IMR-90 (cell line): ENCODE measurements at regions not wholly inside any gene's neighbourhood (a gene's known extent, or its start where the extent isn't known, plus 50 kb on each side); places are given as distances from the start of the nearest gene placed in this dataset.

Experiments
- ATAC-seq: fragments of 200-7000 bp; cut with Tn5 transposase; 2 replicates; pipeline ENCODE4 v1.9.1; 2020; ENCODE audit warnings: low read depth, mild to moderate bottlenecking, moderate library complexity
- BruUV-seq: library from RNA; stranded (reverse); fragments of 400-500 nt; replicated peaks from 2 replicates; lab custom pipeline; 2021; lab: Mats Ljungman, UMichigan
- CTCF ChIA-PET: fragments of 300-600 bp; formaldehyde crosslinking; extraction: SDS; loops from one replicate; lab custom pipeline; 2021; ENCODE audit warnings: antibody characterized with exemption; lab: Yijun Ruan, JAX
- POLR2A ChIA-PET: fragments of 300-600 bp; sonication (Branson Sonifier 250); formaldehyde crosslinking; loops from one replicate; lab custom pipeline; 2022; ENCODE audit warnings: antibody characterized with exemption; ENCODE audit not compliant: unreplicated experiment; lab: Charles Lee
- DNase-seq: peaks from one replicate; pipeline ENCODE4 v3.0.0; 2013
- H2AFZ ChIP-seq: replicated peaks from 2 replicates; pipeline ENCODE3; 2013; ENCODE audit warnings: low read length, mild to moderate bottlenecking; ENCODE audit not compliant: poor library complexity
- H2AK5ac ChIP-seq: 2 replicates; pipeline ENCODE4 v1.6.1; 2013; ENCODE audit warnings: low read depth, low read length, inconsistent platforms
- H2AK9ac ChIP-seq: replicated peaks from 2 replicates; pipeline ENCODE3; 2013; ENCODE audit warnings: mild to moderate bottlenecking, low read depth, low read length, moderate library complexity; ENCODE audit not compliant: poor library complexity
- H2BK120ac ChIP-seq: 2 replicates; pipeline ENCODE4 v1.6.1; 2013; ENCODE audit warnings: low read depth, low read length, inconsistent platforms
- H2BK15ac ChIP-seq: 3 replicates; pipeline ENCODE4 v1.6.1; 2013; ENCODE audit warnings: low read depth, low read length, inconsistent platforms
- H2BK20ac ChIP-seq: 2 replicates; pipeline ENCODE4 v1.6.1; 2013; ENCODE audit warnings: low read depth, mild to moderate bottlenecking, inconsistent platforms, low read length, moderate library complexity
- H2BK5ac ChIP-seq: 2 replicates; pipeline ENCODE4 v1.6.1; 2013; ENCODE audit warnings: mild to moderate bottlenecking, low read depth, low read length, inconsistent platforms; ENCODE audit not compliant: poor library complexity, severe bottlenecking
- H3K14ac ChIP-seq: replicated peaks from 2 replicates; pipeline ENCODE4 v1.6.1; 2013; ENCODE audit warnings: low read depth, low read length, inconsistent platforms
- H3K18ac ChIP-seq: 2 replicates; pipeline ENCODE4 v1.6.1; 2013; ENCODE audit warnings: low read depth, low read length, control low read depth
- H3K23ac ChIP-seq: 2 replicates; pipeline ENCODE4 v1.6.1; 2013; ENCODE audit warnings: low read depth, low read length, inconsistent platforms
- H3K27ac ChIP-seq: 2 replicates; pipeline ENCODE4 v1.5.1; 2013; ENCODE audit warnings: mild to moderate bottlenecking, control low read depth, low read length; ENCODE audit not compliant: insufficient read depth
- H3K27me3 ChIP-seq: 2 replicates; pipeline ENCODE4 v1.6.1; 2013; ENCODE audit warnings: low read length; ENCODE audit not compliant: control insufficient read depth, insufficient read depth
- H3K36me3 ChIP-seq: 2 replicates; pipeline ENCODE4 v1.6.1; 2013; ENCODE audit warnings: low read length, mixed read lengths; ENCODE audit not compliant: control insufficient read depth, insufficient read depth
- H3K4ac ChIP-seq: 2 replicates; pipeline ENCODE4 v1.6.1; 2013; ENCODE audit warnings: low read depth, low read length, inconsistent platforms
- H3K4me1 ChIP-seq: 2 replicates; pipeline ENCODE4 v1.6.1; 2013; ENCODE audit warnings: low read length, mixed read lengths; ENCODE audit not compliant: control insufficient read depth, insufficient read depth
- H3K4me2 ChIP-seq: 2 replicates; pipeline ENCODE4 v1.6.1; 2013; ENCODE audit warnings: low read depth, mild to moderate bottlenecking, control low read depth, low read length, moderate library complexity
- H3K4me3 ChIP-seq: 2 replicates; pipeline ENCODE4 v1.5.1; 2013; ENCODE audit warnings: low read depth, mild to moderate bottlenecking, control low read depth, low read length, moderate library complexity; ENCODE audit not compliant: insufficient read depth
- H3K56ac ChIP-seq: 2 replicates; pipeline ENCODE4 v1.6.1; 2013; ENCODE audit warnings: low read length, inconsistent platforms; ENCODE audit not compliant: insufficient read depth; ENCODE audit errors: extremely low read depth
- H3K79me1 ChIP-seq, 2 experiments: 2 replicates each; pipeline ENCODE4 v1.6.1; 2013; ENCODE audit warnings: low read length in 2 of 2, inconsistent platforms in 1 of 2, low read depth in 1 of 2
- H3K9ac ChIP-seq: 2 replicates; pipeline ENCODE4 v1.6.1; 2013; ENCODE audit warnings: low read depth, low read length, control low read depth
- H3K9me1 ChIP-seq: 2 replicates; pipeline ENCODE4 v1.6.1; 2013; ENCODE audit warnings: low read length, inconsistent platforms; ENCODE audit not compliant: insufficient read depth
- H3K9me3 ChIP-seq: 2 replicates; pipeline ENCODE4 v1.6.1; 2013; ENCODE audit warnings: low read length; ENCODE audit not compliant: control insufficient read depth, insufficient read depth
- H4K20me1 ChIP-seq: 2 replicates; pipeline ENCODE4 v1.6.1; 2013; ENCODE audit warnings: low read length, inconsistent platforms; ENCODE audit not compliant: insufficient read depth
- H4K5ac ChIP-seq: 2 replicates; pipeline ENCODE4 v1.6.1; 2013; ENCODE audit warnings: mild to moderate bottlenecking, low read depth, low read length, control low read depth
- H4K8ac ChIP-seq, 2 experiments: 2 replicates each; pipeline ENCODE4 v1.6.1; 2013; ENCODE audit warnings: low read depth in 2 of 2, low read length in 2 of 2, control low read depth in 1 of 2, inconsistent platforms in 1 of 2
- H4K91ac ChIP-seq: 2 replicates; pipeline ENCODE4 v1.6.1; 2013; ENCODE audit warnings: low read depth, low read length, inconsistent platforms; ENCODE audit not compliant: insufficient read depth
- BHLHE40 ChIP-seq: fragments of 150-350 bp; IDR thresholded peaks from 2 replicates; pipeline ENCODE4 v1.6.1; 2016; ENCODE audit warnings: mild to moderate bottlenecking, low read depth, low read length
- CHD1 ChIP-seq: IDR thresholded peaks from 2 replicates; pipeline ENCODE4 v1.6.1; 2012; ENCODE audit warnings: low read depth, low read length, improper control_type of control experiment
- FOS ChIP-seq: fragments of 150-350 bp; IDR thresholded peaks from 2 replicates; pipeline ENCODE4 v1.6.1; 2016; ENCODE audit warnings: low read depth, low read length
- MAZ ChIP-seq: IDR thresholded peaks from 2 replicates; pipeline ENCODE4 v1.6.1; 2012; ENCODE audit warnings: low read depth, mild to moderate bottlenecking, low read length, improper control_type of control experiment, moderate library complexity, borderline replicate concordance
- NFE2L2 ChIP-seq: fragments of 150-350 bp; IDR thresholded peaks from 2 replicates; pipeline ENCODE4 v1.6.1; 2016; ENCODE audit warnings: low read depth, mild to moderate bottlenecking, low read length
- POLR2A ChIP-seq: IDR thresholded peaks from 2 replicates; pipeline ENCODE4 v1.6.1; 2012; ENCODE audit warnings: mild to moderate bottlenecking, low read depth, low read length
- RAD21 ChIP-seq: IDR thresholded peaks from 2 replicates; pipeline ENCODE4 v1.6.1; 2012; ENCODE audit warnings: low read length, improper control_type of control experiment
- RCOR1 ChIP-seq: IDR thresholded peaks from 2 replicates; pipeline ENCODE4 v1.6.1; 2012; ENCODE audit warnings: mild to moderate bottlenecking, low read length, improper control_type of control experiment; ENCODE audit not compliant: insufficient replicate concordance
- RFX5 ChIP-seq: IDR thresholded peaks from 2 replicates; pipeline ENCODE4 v1.8.0; 2012; ENCODE audit warnings: low read depth, mild to moderate bottlenecking, low read length, moderate library complexity
- SMC3 ChIP-seq: fragments of 150-350 bp; IDR thresholded peaks from 2 replicates; pipeline ENCODE4 v1.6.1; 2016; ENCODE audit warnings: low read depth, mild to moderate bottlenecking, antibody characterized with exemption, low read length, moderate library complexity
- USF2 ChIP-seq: fragments of 150-350 bp; IDR thresholded peaks from 2 replicates; pipeline ENCODE4 v1.6.1; 2017; ENCODE audit warnings: mild to moderate bottlenecking, antibody characterized with exemption, low read length, low read depth
- WGBS, 2 experiments: methylation state at CpG; one replicate each; pipeline versions ENCODE4 v1.1.5 to v1.1.7; 2013; ENCODE audit warnings: missing lambda C conversion rate in 2 of 2; ENCODE audit not compliant: insufficient read length in 1 of 2; ENCODE audit errors: extremely low coverage in 2 of 2; 5-methylcytosine and 5-hydroxymethylcytosine counted together
- dilution Hi-C: fragments of 300-500 bp; cut with HindIII; formaldehyde crosslinking; loops from one replicate; pipeline ENCODE4 v1.14.3; 2018; ENCODE audit warnings: low sequenced_read_pairs; ENCODE audit not compliant: unreplicated experiment
- in situ Hi-C: fragments of 300-500 bp; cut with MboI; formaldehyde crosslinking; loops from 3 replicates; pipeline ENCODE4 v1.14.3; 2019; ENCODE audit warnings: low sequenced_read_pairs, inconsistent platforms, mixed read lengths
- intact Hi-C: fragments of 100-400 bp; cut with micrococcal nuclease; formaldehyde crosslinking; loops from 2 replicates; pipeline ENCODE4 v1.10.0; 2022
- TF ChIP-seq, protein P1 (sequence below): fragments of 150-350 bp; IDR thresholded peaks from 2 replicates; pipeline ENCODE4 v1.6.1; 2016; ENCODE audit warnings: low read depth, mild to moderate bottlenecking, low read length, moderate library complexity, borderline replicate concordance
- TF ChIP-seq, protein P2 (sequence below): conservative IDR thresholded peaks from 2 replicates; pipeline ENCODE4 v1.5.1; 2012; ENCODE audit warnings: mild to moderate bottlenecking, low read depth, low read length, improper control_type of control experiment

- Histone ChIP-seq H4K5ac (no peak overlapping the region), H2AFZ (no peak overlapping the region), H2BK5ac (no peak overlapping the region), H3K27me3 (no peaks in the 10 kb centered on the region), H3K27ac (no peak overlapping the region), H3K4me3 (no peak overlapping the region), H3K4me1 (no peaks in the 10 kb centered on the region), H2AK9ac (no peak overlapping the region), H3K18ac (no peak overlapping the region), H3K56ac (no peak overlapping the region), H2BK20ac (no peak overlapping the region), H4K91ac (no peak overlapping the region), H3K36me3 (no peaks in the 10 kb centered on the region), H2AK5ac (no peak overlapping the region), H4K20me1 (no peaks in the 10 kb centered on the region), H3K4ac (no peak overlapping the region), H3K23ac (no peak overlapping the region), H3K9ac (no peak overlapping the region), H2BK120ac (no peak overlapping the region), H3K14ac (no peak overlapping the region), H3K4me2 (no peak overlapping the region), H3K9me1 (no peaks in the 10 kb centered on the region), H4K8ac (no peak overlapping the region), H3K79me1 (no peaks in the 10 kb centered on the region), H2BK15ac (no peak overlapping the region), H3K9me3 (no peaks in the 10 kb centered on the region)
- TF ChIP-seq POLR2A (no peak), BHLHE40 (no peak), FOS (no peak), MAZ (no peak), SMC3 (no peak), NFE2L2 (no peak), RFX5 (no peak), RCOR1 (no peak), USF2 (no peak), RAD21 (no peak), CHD1 (no peak)
- TF ChIP-seq, protein P1, sequence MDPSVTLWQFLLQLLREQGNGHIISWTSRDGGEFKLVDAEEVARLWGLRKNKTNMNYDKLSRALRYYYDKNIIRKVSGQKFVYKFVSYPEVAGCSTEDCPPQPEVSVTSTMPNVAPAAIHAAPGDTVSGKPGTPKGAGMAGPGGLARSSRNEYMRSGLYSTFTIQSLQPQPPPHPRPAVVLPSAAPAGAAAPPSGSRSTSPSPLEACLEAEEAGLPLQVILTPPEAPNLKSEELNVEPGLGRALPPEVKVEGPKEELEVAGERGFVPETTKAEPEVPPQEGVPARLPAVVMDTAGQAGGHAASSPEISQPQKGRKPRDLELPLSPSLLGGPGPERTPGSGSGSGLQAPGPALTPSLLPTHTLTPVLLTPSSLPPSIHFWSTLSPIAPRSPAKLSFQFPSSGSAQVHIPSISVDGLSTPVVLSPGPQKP = no peak
- TF ChIP-seq, protein P2, sequence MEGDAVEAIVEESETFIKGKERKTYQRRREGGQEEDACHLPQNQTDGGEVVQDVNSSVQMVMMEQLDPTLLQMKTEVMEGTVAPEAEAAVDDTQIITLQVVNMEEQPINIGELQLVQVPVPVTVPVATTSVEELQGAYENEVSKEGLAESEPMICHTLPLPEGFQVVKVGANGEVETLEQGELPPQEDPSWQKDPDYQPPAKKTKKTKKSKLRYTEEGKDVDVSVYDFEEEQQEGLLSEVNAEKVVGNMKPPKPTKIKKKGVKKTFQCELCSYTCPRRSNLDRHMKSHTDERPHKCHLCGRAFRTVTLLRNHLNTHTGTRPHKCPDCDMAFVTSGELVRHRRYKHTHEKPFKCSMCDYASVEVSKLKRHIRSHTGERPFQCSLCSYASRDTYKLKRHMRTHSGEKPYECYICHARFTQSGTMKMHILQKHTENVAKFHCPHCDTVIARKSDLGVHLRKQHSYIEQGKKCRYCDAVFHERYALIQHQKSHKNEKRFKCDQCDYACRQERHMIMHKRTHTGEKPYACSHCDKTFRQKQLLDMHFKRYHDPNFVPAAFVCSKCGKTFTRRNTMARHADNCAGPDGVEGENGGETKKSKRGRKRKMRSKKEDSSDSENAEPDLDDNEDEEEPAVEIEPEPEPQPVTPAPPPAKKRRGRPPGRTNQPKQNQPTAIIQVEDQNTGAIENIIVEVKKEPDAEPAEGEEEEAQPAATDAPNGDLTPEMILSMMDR = no peak
- POLR2A ChIA-PET = no interaction called here
- in situ Hi-C loops (no loop called here), dilution Hi-C loops (no loop called here), intact Hi-C loops (no loop called here)
- BruUV-seq = no TSS peak
- ATAC-seq = no peak
- no peak for DNase-seq
- no CpG with 5 or more reads among the region's 4 CpGs for WGBS, 2 experiments
- CTCF ChIA-PET = no interaction called here
Observed at GRCh38 chr1:37286881-37287280, 187.5 kb upstream of the ZC3H12A start.
